ENCODE measurements at regions not wholly inside any gene's neighbourhood (a gene's known extent, or its start where the extent isn't known, plus 50 kb on each side); places are given as distances from the start of the nearest gene placed in this dataset.
A peak's percentile ranks its signal among the peaks of the same experiment; 100 is the strongest.
"Not testable (repeated sequence)": the region's sequence is repeated elsewhere in the genome, so short reads cannot be mapped to it uniquely, and the experiment has no call there.

GRCh38 chr14:29982171-29982570 is 54.5 kb upstream of the PRKD1 start:
- no peak for ATAC-seq
- intact Hi-C loops (cut with DNase I) = no loop called here
- DNase-seq = no peak

GRCh38 chr14:29982993-29983392 is 55.3 kb upstream of the PRKD1 start:
- ATAC-seq (no peak), DNase-seq (no peak)
- intact Hi-C loops (cut with DNase I) = no loop called here

GRCh38 chr14:29990344-29990857 is 62.8 kb upstream of the PRKD1 start:
- DNase-seq; intact Hi-C loops (cut with DNase I); ATAC-seq: not testable (repeated sequence)

GRCh38 chr14:29990993-29991392 is 63.3 kb upstream of the PRKD1 start:
- no peak for DNase-seq
- intact Hi-C loops (cut with DNase I) = no loop called here
- ATAC-seq = no peak

GRCh38 chr14:29993143-29993542 is 65.5 kb upstream of the PRKD1 start:
- intact Hi-C loops (cut with DNase I) = no loop called here
- ATAC-seq (no peak), DNase-seq (no peak)

- ATAC-seq = no peak
- intact Hi-C loops (cut with DNase I) = no loop called here
- no peak for DNase-seq
These were observed 71.4 kb upstream of the PRKD1 start for GRCh38 chr14:29999013-29999539.

GRCh38 chr14:30002859-30003258 is 75.2 kb upstream of the PRKD1 start:
- intact Hi-C loops (cut with DNase I) = no loop called here
- no peak for ATAC-seq

DNA sequence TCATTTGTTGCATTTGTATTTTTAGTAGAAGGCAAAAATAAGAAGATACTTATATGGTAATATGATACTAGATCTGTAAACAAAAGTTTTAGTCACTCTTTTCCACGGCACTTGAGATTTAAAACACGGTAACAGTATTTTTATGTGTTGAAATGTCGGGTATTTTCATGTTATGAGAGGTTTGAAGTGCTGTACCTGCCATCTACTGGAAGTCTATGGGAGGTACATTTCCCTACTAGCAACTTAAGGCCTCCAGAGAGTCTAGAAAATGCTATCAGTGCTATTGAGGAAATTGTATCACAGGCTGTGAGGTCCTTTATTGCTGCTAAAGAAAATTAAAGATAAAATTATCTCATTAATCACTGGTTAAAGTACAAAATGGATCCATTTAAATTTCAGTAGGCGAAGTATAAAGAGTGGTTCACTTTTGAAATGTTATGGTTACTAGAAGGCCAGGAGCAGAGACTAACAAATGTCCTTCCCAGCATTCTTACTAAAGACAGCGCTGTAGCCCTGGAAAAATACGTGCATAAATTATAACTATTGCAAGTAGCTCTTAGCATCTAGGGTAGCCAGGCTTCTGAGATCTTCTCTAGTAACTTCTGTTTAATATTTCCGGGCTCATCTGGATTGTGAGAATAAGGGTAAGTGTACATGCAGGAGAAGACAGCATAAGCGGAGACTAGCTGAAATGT is 77.6 kb upstream of the PRKD1 start:
- no peak for DNase-seq
- ATAC-seq = peak; percentile 78 to 82
- intact Hi-C loops (cut with DNase I) = loop anchor here in 1 of 2 donors (5.0 kb wide), 1 partner anchor 458 kb away; no protein-coding TSS in a partner anchor

More at GRCh38 chr14:30002859-30003258, 75.2 kb upstream of the PRKD1 start:
- DNase-seq = no peak

DNA sequence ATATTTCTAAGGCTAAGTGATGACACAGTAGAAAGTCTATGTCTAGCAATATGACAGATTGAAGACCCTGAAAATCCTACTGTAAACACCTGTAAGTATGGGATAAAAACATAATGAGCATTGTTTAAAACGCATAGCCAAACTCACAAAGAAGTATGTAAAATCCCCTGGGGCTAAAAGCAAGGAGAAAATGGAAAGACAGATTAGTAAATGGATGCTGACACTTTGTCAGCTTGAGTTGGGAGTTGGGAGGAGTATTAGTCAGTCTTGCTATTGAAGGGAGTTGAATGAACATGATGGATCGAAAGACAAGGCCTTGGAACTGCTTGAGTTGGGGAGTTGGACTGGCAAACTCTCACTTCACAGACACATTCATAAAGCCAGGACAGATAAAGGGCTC is 79.0 kb upstream of the PRKD1 start:
- peak in 1 of 2 donors; percentile 58 for ATAC-seq
- intact Hi-C loops (cut with DNase I) = loop anchor here (2.0 to 5.0 kb wide), 2 partner anchors 456 to 459 kb away; no protein-coding TSS in a partner anchor

GRCh38 chr14:30015489-30015888 is 87.8 kb upstream of the PRKD1 start:
- DNase-seq = no peak
- no peak for ATAC-seq
- intact Hi-C loops (cut with DNase I) = no loop called here

More for the DNA sequence above, 79.0 kb upstream of the PRKD1 start:
- no peak for DNase-seq

DNA sequence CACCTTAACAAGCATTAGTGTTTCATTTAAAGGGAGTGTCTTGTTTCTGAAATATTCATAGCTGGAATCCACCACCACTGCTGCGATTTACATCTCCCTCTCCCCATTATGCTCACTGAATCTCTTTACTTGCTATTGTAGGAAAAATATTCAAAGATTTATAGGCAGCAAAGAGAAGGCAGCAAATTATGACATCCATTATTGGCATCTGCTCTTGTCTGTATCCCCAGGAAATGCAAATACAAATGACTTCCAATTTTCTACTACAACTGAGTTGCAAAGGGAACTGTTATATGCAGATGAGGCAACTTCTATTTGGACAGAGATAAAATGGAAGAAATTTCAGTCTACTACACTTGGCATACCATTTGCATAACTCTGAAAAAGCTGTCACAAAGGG is 88.4 kb upstream of the PRKD1 start:
- intact Hi-C loops (cut with DNase I) = no loop called here
- no peak for DNase-seq
- ATAC-seq = no peak

DNA sequence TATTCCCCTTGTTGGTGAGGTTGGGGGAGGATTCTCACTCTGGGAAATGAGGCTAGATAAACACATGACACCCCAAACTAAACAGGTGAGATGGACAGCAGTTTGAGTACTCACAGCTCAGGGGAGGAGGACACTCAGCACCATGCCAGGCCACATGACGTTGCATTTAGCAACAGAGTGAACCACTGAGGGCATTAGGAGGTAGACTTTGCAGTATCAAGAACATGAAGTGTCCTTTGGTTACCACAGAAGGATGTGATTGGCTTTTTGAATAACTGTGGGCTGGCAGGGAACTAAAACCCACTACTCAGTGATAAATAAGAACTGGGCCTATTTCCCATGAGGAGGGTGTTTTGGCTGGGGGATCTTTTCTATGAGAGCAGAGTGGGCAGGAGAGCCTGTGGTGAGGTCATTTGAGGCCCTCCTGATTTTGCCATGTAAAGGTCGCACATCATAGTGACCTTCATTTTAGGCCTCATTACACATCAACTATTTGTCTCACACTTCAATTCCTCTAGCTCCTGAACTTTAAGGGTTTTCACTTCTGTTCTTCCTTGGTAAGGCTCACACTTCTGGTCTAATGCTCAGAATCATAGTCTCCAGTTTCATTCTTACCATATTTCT is 89.8 kb upstream of the PRKD1 start:
- DNase-seq (no peak), ATAC-seq (no peak)
- intact Hi-C loops (cut with DNase I) = no loop called here

DNA sequence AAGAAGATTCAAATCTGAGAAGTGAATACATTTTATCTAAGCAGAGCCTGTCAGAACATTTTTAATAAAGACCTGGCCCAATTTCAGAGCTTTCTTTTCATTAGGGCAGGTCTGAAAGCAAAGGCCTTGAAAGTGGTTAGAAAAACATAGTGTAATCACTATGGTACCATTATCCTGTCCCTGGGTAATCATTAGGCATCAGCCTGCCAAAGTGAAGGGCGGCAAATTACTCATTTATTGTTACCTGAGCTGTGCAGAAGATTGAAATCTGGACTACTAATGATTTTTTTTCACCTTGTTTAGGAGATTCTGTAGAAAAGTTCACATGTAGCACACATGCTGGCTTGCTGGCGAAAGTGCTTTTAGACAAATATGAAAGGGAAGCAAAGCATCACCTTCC is 92.6 kb upstream of the PRKD1 start:
- DNase-seq = no peak
- no peak for ATAC-seq
- intact Hi-C loops (cut with DNase I) = no loop called here

DNA sequence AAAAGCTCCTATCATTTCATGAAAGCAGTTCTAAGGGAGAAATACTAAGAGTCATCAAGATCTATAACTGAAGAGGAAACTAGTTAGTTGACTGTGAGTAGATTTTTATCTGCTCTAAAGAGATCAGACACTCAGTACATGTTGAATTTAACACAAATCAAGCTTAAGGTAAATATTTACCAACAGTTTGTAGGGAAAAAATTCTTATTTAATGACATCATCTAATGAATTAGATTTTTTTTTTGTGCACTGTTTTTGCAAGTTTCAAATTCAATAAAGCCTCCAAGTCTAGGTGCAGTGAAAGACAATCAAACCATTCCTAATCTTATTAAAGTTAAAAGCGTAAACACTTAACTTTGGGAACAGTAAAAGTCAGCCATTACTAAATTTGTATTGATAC is 93.0 kb upstream of the PRKD1 start:
- intact Hi-C loops (cut with DNase I) = no loop called here
- ATAC-seq = no peak
- DNase-seq = no peak

- DNase-seq; intact Hi-C loops (cut with DNase I); ATAC-seq: not testable (repeated sequence)
These were observed 95.7 kb upstream of the PRKD1 start for GRCh38 chr14:30023350-30023749.

GRCh38 chr14:30034152-30034551 is 106.5 kb upstream of the PRKD1 start:
- ATAC-seq = no peak
- intact Hi-C loops (cut with DNase I) = no loop called here
- no peak for DNase-seq

- intact Hi-C loops (cut with DNase I) = no loop called here
- no peak for ATAC-seq
- no peak for DNase-seq
These were observed 107.7 kb upstream of the PRKD1 start for GRCh38 chr14:30035361-30035760.

DNA sequence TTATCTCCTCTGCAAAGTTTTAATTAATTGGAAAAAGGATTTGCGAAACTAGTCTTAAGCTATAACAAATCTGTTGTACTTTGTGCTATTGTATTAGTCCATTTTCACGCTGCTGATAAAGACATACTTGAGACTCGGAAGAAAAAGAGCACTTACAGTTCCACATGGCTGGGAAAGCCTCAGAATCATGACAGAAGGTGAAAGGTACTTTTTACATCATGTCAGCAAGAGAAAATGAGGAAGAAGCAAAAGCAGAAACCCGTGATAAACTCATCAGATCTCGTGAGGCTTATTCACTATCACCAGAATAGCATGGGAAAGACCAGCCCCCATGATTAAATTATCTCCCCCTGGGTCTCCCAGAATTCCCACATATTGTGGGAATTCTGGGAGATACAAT is 118.1 kb upstream of the PRKD1 start:
- DNase-seq (no peak), ATAC-seq (no peak)
- intact Hi-C loops (cut with DNase I) = no loop called here

- intact Hi-C loops (cut with DNase I) = no loop called here
- ATAC-seq = no peak
These were observed 125.5 kb upstream of the PRKD1 start for GRCh38 chr14:30053103-30053502.

DNA sequence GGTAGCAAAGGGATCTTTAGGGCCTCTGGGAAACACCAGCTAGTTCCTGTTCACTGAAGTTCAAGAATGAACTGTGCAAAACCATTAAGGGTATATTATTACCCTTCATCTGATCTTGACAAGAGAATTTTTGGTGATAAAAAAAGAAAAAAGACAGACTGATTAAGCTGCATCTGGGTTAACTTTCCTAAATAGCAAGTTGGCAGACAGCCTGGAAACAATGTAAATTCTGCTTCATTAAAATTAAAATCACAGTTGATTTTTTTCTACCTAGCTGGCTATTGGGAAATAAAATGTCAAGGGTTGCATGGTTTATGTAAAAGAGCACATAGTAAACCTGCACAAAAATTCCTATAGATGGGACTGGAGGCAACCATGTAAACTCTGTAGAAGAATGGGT is 126.6 kb upstream of the PRKD1 start:
- intact Hi-C loops (cut with DNase I) = no loop called here
- DNase-seq (no peak), ATAC-seq (no peak)

More at GRCh38 chr14:30053103-30053502, 125.5 kb upstream of the PRKD1 start:
- DNase-seq = no peak
